Natural killer cell treated with Interleukin-12 subunit alpha and Interleukin-12 subunit beta and Interleukin-15 and Interleukin-18, amount 100 ng/mL, for 72 hours (primary cell): ENCODE measurements at regions not wholly inside any gene's neighbourhood (a gene's known extent, or its start where the extent isn't known, plus 50 kb on each side); places are given as distances from the start of the nearest gene placed in this dataset.
A peak's percentile ranks its signal among the peaks of the same experiment; 100 is the strongest.
"Not testable (repeated sequence)": the region's sequence is repeated elsewhere in the genome, so short reads cannot be mapped to it uniquely, and the experiment has no call there.

Source experiments
- ATAC-seq, 2 donors: fragments of 150-1000 bp; cut with Tn5 transposase in 1 of 2; sonication (Bioruptor Pico), chemical (Tn5 transposase) in 1 of 2; 2 replicates each; pipeline ENCODE4 v1.10.0; 2021
- DNase-seq: peaks from one replicate; pipeline ENCODE4 v3.0.0; 2022; ENCODE audit warnings: low spot score
- H3K27ac Mint-ChIP-seq, 2 donors: 1 replicate in 1 of 2; 2 replicates in 1 of 2; pipeline ENCODE4 v1.8.0; 2022; ENCODE audit warnings: mixed read lengths in 2 of 2, mild to moderate bottlenecking in 1 of 2, moderate library complexity in 1 of 2
- H3K27me3 Mint-ChIP-seq, 2 donors: 1 replicate in 1 of 2; 2 replicates in 1 of 2; pipeline ENCODE4 v1.8.0; 2022; ENCODE audit warnings: mixed read lengths in 2 of 2
- H3K36me3 Mint-ChIP-seq: one replicate; pipeline ENCODE4 v1.8.0; 2022; ENCODE audit warnings: mixed read lengths
- H3K4me1 Mint-ChIP-seq, 2 donors: 1 replicate in 1 of 2; 2 replicates in 1 of 2; pipeline ENCODE4 v1.8.0; 2022; ENCODE audit warnings: low read depth in 2 of 2, mixed read lengths in 2 of 2, mild to moderate bottlenecking in 1 of 2
- H3K4me3 Mint-ChIP-seq: one replicate; pipeline ENCODE4 v1.8.0; 2022; ENCODE audit warnings: mixed read lengths
- H3K9me3 Mint-ChIP-seq: 2 replicates; pipeline ENCODE4 v1.8.0; 2022; ENCODE audit warnings: mixed read lengths

GRCh38 chr13:67410645-67411044 lies 180.5 kb upstream of the PCDH9 start:
- no peaks in the 10 kb centered on the region for H3K9me3 Mint-ChIP-seq
- H3K4me1 Mint-ChIP-seq: peaks cover 0 to 12% of the 10 kb centered on the region in 2 donors
- no peak for ATAC-seq
- H3K27me3 Mint-ChIP-seq: no peaks in the 10 kb centered on the region
- no peak overlapping the region for H3K4me3 Mint-ChIP-seq
- no peaks in the 10 kb centered on the region for H3K36me3 Mint-ChIP-seq
- DNase-seq: no peak
- no peak overlapping the region for H3K27ac Mint-ChIP-seq

- ATAC-seq (peak; percentile 78 to 84), DNase-seq (peak; percentile 65)
- Mint-ChIP-seq H3K27me3 (no peaks in the 10 kb centered on the region), H3K36me3 (no peaks in the 10 kb centered on the region), H3K9me3 (no peaks in the 10 kb centered on the region), H3K27ac (peak overlapping the region in 1 of 2 donors; percentile 31), H3K4me1 (peaks cover 0 to 12% of the 10 kb centered on the region in 2 donors), H3K4me3 (no peak overlapping the region)
These were observed 178.7 kb upstream of the PCDH9 start for GRCh38 chr13:67408798-67409197.

DNA sequence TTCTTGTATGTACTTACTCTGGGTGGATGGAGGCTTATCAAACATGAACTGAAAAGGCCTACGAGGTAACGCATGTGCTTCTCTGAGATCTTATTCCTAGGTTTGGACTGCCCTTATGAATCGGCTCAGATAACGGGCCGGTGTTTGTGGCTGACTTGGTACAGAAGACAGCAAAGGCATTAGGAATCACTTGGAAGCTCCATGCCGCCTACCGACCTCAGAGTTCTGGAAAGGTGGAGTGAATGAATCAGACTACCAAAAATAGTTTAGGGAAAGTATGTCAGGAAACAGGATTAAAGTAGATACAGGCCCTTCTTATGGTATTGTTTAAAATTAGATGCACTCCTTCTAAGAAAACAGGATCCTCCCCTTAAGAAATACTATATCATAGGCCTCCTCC lies 172.4 kb upstream of the PCDH9 start:
- Mint-ChIP-seq H3K36me3 (peaks cover 6% of the 10 kb centered on the region), H3K9me3 (peaks cover 11% of the 10 kb centered on the region), H3K4me1 (peaks cover 0 to 6% of the 10 kb centered on the region in 2 donors), H3K27ac (no peak overlapping the region), H3K27me3 (no peaks in the 10 kb centered on the region), H3K4me3 (no peak overlapping the region)
- ATAC-seq (no peak), DNase-seq (no peak)

DNA sequence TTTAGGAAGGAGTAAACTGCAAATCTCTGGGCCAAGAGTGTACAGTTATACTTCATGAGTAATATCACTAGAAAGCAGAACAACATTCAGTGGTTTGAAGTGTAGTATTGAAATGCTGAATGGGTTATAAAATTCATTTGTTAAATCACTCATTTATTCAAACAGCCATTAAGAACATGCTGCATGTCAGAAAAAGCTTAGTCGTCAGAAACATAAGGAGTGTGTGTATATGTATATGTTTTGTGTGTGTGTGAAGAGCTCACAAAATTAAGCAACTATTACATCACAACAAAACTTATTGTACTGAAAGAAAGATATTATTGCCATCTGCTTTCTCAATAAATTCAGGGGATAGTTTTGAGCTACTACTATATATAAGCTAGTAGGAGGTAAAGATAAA lies 165.4 kb upstream of the PCDH9 start:
- Mint-ChIP-seq H3K27me3 (no peaks in the 10 kb centered on the region), H3K4me3 (no peak overlapping the region)
- ATAC-seq: no peak

GRCh38 chr13:67392014-67392413 lies 161.9 kb upstream of the PCDH9 start:
- Mint-ChIP-seq H3K9me3 (peaks cover 10% of the 10 kb centered on the region), H3K36me3 (no peaks in the 10 kb centered on the region), H3K27me3 (no peaks in the 10 kb centered on the region), H3K4me1 (no peaks in the 10 kb centered on the region), H3K27ac (no peak overlapping the region), H3K4me3 (no peak overlapping the region)
- DNase-seq: no peak
- no peak for ATAC-seq

More for the DNA sequence above, 165.4 kb upstream of the PCDH9 start:
- H3K27ac Mint-ChIP-seq: no peak overlapping the region
- DNase-seq: no peak
- H3K9me3 Mint-ChIP-seq: peaks cover 13% of the 10 kb centered on the region
- peaks cover 6% of the 10 kb centered on the region for H3K36me3 Mint-ChIP-seq
- no peaks in the 10 kb centered on the region for H3K4me1 Mint-ChIP-seq

DNA sequence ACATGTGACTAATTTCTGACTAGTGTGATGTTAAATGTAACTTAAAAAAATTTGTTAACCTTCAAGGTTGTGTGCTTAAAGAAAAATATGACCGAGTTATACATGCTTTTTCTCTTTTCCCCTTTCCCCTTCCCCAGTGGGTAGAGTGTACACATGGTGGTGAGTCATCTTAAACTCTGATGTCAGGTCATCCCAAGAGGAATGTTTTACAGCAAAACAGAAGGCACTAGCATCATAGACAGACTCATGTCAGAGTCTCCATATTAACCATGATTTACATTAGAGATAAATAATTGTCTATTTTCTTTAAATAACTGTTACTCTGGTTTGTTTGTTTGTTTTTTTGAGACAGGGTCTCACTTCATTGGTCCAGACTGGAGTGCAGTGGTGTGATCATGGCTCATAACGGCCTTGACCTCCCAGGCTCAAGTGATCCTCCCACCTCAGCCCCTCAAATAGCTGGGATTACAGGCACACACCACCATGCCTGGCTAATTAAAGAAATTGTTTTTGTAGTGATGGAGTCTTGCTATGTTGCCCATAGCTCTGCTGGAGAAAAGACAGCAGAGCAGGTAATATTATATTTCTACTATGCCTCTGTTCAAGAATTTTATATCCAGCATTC lies 160.4 kb upstream of the PCDH9 start:
- no peak for ATAC-seq
- Mint-ChIP-seq H3K27me3 (no peaks in the 10 kb centered on the region), H3K36me3 (no peaks in the 10 kb centered on the region), H3K9me3 (peaks cover 14% of the 10 kb centered on the region), H3K4me3 (no peak overlapping the region), H3K4me1 (no peaks in the 10 kb centered on the region), H3K27ac (no peak overlapping the region)
- DNase-seq: no peak

DNA sequence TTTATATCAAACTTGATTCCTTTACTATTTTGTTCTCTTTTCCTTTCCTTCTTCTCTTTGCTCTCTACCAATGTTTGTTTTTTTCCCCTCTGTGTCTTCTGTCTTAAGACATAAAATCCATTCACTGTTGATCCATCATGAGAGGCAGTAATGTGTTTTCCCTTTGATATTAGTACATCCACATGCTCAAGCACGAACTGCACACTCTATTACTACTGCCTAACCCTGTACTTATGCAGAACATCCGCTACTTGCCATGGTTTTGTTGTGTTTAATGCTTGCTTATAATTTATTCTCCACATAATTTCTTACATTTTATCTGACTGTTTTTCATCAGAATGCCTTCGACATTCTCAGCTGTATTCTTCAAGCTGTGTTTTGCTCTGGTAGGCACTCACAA lies 159.0 kb upstream of the PCDH9 start:
- H3K9me3 Mint-ChIP-seq: peaks cover 14% of the 10 kb centered on the region
- H3K27ac Mint-ChIP-seq: no peak overlapping the region
- DNase-seq: no peak
- ATAC-seq: no peak
- no peaks in the 10 kb centered on the region for H3K4me1 Mint-ChIP-seq
- no peaks in the 10 kb centered on the region for H3K36me3 Mint-ChIP-seq
- no peak overlapping the region for H3K4me3 Mint-ChIP-seq
- no peaks in the 10 kb centered on the region for H3K27me3 Mint-ChIP-seq

- not testable (repeated sequence) for H3K9me3 Mint-ChIP-seq, ATAC-seq, H3K4me1 Mint-ChIP-seq, H3K36me3 Mint-ChIP-seq, DNase-seq, H3K27me3 Mint-ChIP-seq, H3K4me3 Mint-ChIP-seq, H3K27ac Mint-ChIP-seq
These were observed 153.1 kb upstream of the PCDH9 start for GRCh38 chr13:67383109-67383757.

DNA sequence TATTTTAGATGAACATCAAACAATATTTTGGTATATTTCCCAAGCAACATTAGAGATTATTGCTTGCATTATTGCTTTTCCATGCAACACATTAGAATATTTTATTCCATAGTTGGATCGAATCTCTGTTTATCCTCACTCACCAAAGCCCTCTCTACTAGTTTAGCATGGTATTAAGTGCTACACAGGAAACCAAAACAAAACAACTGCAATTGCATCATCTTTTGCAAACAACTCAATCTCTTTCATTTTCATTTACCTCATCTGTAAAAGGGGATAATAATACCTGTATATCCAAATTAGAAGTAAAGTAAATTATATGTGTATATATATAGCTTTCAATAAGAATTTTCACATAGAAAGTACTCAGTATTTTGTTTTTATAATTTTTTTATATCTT lies 147.8 kb upstream of the PCDH9 start:
- DNase-seq (no peak), ATAC-seq (no peak)
- H3K36me3 Mint-ChIP-seq: no peaks in the 10 kb centered on the region
- no peaks in the 10 kb centered on the region for H3K27me3 Mint-ChIP-seq
- no peak overlapping the region for H3K27ac Mint-ChIP-seq
- H3K4me3 Mint-ChIP-seq: no peak overlapping the region
- no peaks in the 10 kb centered on the region for H3K9me3 Mint-ChIP-seq
- no peaks in the 10 kb centered on the region for H3K4me1 Mint-ChIP-seq

- Mint-ChIP-seq H3K9me3 (peaks cover 2% of the 10 kb centered on the region), H3K27ac (no peak overlapping the region), H3K4me1 (no peaks in the 10 kb centered on the region), H3K27me3 (no peaks in the 10 kb centered on the region), H3K4me3 (no peak overlapping the region), H3K36me3 (peaks cover 5% of the 10 kb centered on the region)
- DNase-seq: no peak
- no peak for ATAC-seq
These were observed 144.3 kb upstream of the PCDH9 start for GRCh38 chr13:67374391-67374790.

DNA sequence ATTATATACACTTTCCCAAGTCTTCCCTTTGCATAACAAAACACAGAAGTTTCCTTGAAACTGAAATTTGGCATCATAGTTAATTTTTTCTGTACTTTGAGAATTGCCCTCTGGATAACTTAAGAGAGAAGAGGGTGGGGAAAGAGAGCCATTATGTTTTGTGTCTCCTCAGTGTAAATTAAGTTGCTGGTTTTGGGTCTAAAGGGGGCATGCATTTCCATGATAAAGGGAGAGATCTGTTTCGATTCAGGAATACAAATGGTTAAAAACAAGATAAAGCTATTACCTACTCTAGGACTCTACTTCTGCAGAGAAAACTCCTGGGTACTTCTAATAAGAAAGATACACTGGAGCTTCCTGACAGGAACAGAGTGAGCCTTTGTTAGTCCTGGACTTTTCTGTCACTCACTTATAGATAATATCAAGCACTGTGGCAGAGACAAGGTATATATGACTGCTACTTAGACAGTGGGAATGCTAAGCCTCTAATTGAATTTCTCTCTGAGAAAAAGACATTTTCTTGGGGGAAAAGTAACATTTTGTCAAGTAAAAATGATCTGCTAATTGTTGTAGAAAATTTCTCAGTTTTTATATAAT lies 142.8 kb upstream of the PCDH9 start:
- Mint-ChIP-seq H3K4me3 (no peak overlapping the region), H3K36me3 (peaks cover 5% of the 10 kb centered on the region), H3K27ac (no peak overlapping the region), H3K9me3 (peaks cover 2% of the 10 kb centered on the region), H3K4me1 (no peaks in the 10 kb centered on the region), H3K27me3 (no peaks in the 10 kb centered on the region)
- DNase-seq (no peak), ATAC-seq (no peak)

GRCh38 chr13:67369895-67370660 lies 139.9 kb upstream of the PCDH9 start:
- ATAC-seq (no peak), DNase-seq (no peak)
- no peak overlapping the region for H3K27ac Mint-ChIP-seq
- H3K4me3 Mint-ChIP-seq: no peak overlapping the region
- no peaks in the 10 kb centered on the region for H3K4me1 Mint-ChIP-seq
- no peaks in the 10 kb centered on the region for H3K27me3 Mint-ChIP-seq
- peaks cover 5% of the 10 kb centered on the region for H3K36me3 Mint-ChIP-seq
- H3K9me3 Mint-ChIP-seq: peaks cover 5% of the 10 kb centered on the region

GRCh38 chr13:67367399-67367798 lies 137.3 kb upstream of the PCDH9 start:
- ATAC-seq: no peak
- peaks cover 5% of the 10 kb centered on the region for H3K36me3 Mint-ChIP-seq
- no peak overlapping the region for H3K27ac Mint-ChIP-seq
- H3K4me3 Mint-ChIP-seq: no peak overlapping the region
- no peak for DNase-seq
- no peaks in the 10 kb centered on the region for H3K4me1 Mint-ChIP-seq
- no peaks in the 10 kb centered on the region for H3K27me3 Mint-ChIP-seq
- H3K9me3 Mint-ChIP-seq: peaks cover 12% of the 10 kb centered on the region

DNA sequence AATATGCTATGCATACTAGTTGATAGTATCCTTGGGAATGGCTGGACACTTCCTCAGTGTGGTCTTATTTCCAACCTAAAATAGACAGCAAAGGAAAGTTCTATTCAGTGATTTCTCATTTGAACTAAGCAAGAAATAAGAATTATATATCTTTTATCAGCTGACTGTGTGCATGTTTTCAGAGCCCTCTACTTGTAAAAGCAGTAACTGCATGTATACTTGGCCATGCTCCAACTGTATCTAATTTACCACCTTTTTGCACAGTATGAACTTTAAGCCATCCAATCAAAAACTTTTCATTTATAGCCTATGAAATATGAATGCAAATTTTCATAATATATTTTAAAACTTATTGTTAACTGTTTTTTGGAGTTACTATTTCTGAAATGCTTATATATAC lies 136.4 kb upstream of the PCDH9 start:
- ATAC-seq: no peak
- peaks cover 12% of the 10 kb centered on the region for H3K9me3 Mint-ChIP-seq
- H3K27ac Mint-ChIP-seq: no peak overlapping the region
- DNase-seq: no peak
- H3K4me3 Mint-ChIP-seq: no peak overlapping the region
- H3K4me1 Mint-ChIP-seq: no peaks in the 10 kb centered on the region
- H3K36me3 Mint-ChIP-seq: peaks cover 5% of the 10 kb centered on the region
- no peaks in the 10 kb centered on the region for H3K27me3 Mint-ChIP-seq
